Adrenal gland (tissue), 5 donors: ENCODE measurements at regions not wholly inside any gene's neighbourhood (a gene's known extent, or its start where the extent isn't known, plus 50 kb on each side); places are given as distances from the start of the nearest gene placed in this dataset.

ENCODE experiments used
- CTCF ChIP-seq, 6 experiments: fragments of 450-650 bp in 4 of 6; fragments of 200-600 bp in 2 of 6; sonication (generic) in 1 of 6; IDR thresholded peaks; 1 replicate in 5 of 6; 2 replicates in 1 of 6; pipeline versions ENCODE4 v1.5.1 to v1.8.0; 2016 to 2021; ENCODE audit warnings: antibody characterized with exemption in 6 of 6, mild to moderate bottlenecking in 2 of 6, moderate library complexity in 1 of 6
- POLR2A ChIP-seq, 2 donors: fragments of 450-650 bp; IDR thresholded peaks; one replicate each; pipeline ENCODE4 v1.6.1; 2017; ENCODE audit warnings: antibody characterized with exemption in 2 of 2, mild to moderate bottlenecking in 2 of 2, moderate library complexity in 1 of 2
- donor health status: DM: no; HTN: no; CAD: no.

GRCh38 chr1:104463126-104463697, 713.5 kb downstream of the AMY1C start:
- TF ChIP-seq POLR2A (IDR thresholded peaks at IDR 0.05) (no peak), CTCF (IDR thresholded peaks at IDR 0.05) (no peak)
